Nephron (organoid): ENCODE measurements at regions not wholly inside any gene's neighbourhood (a gene's known extent, or its start where the extent isn't known, plus 50 kb on each side); places are given as distances from the start of the nearest gene placed in this dataset.

ENCODE experiments used
- H3K27ac Mint-ChIP-seq, 3 experiments: 2 replicates each; pipeline ENCODE4 v1.8.0; 2020; ENCODE audit warnings: mixed read lengths in 3 of 3, mild to moderate bottlenecking in 2 of 3, moderate library complexity in 1 of 3
- H3K27me3 Mint-ChIP-seq: 2 replicates; pipeline ENCODE4 v1.8.0; 2021; ENCODE audit warnings: low read depth, mild to moderate bottlenecking, moderate library complexity, mixed read lengths
- H3K36me3 Mint-ChIP-seq: 2 replicates; pipeline ENCODE4 v1.8.0; 2020; ENCODE audit warnings: low read depth, mixed read lengths
- H3K4me1 Mint-ChIP-seq: 2 replicates; pipeline ENCODE4 v1.8.0; 2020; ENCODE audit warnings: mixed read lengths
- H3K4me3 Mint-ChIP-seq, 3 experiments: 2 replicates each; pipeline ENCODE4 v1.8.0; 2020; ENCODE audit warnings: mild to moderate bottlenecking in 3 of 3, mixed read lengths in 3 of 3, moderate library complexity in 2 of 3
- H3K9me3 Mint-ChIP-seq: 2 replicates; pipeline ENCODE4 v1.8.0; 2020; ENCODE audit warnings: mixed read lengths
- TF ChIP-seq, protein P1 (sequence below), 3 experiments: fragments of 200-600 bp; sonication (generic); IDR thresholded peaks; one replicate each; pipeline ENCODE4 v1.5.0; 2021; ENCODE audit warnings: antibody characterized with exemption in 3 of 3; ENCODE audit not compliant: unreplicated experiment in 3 of 3

DNA sequence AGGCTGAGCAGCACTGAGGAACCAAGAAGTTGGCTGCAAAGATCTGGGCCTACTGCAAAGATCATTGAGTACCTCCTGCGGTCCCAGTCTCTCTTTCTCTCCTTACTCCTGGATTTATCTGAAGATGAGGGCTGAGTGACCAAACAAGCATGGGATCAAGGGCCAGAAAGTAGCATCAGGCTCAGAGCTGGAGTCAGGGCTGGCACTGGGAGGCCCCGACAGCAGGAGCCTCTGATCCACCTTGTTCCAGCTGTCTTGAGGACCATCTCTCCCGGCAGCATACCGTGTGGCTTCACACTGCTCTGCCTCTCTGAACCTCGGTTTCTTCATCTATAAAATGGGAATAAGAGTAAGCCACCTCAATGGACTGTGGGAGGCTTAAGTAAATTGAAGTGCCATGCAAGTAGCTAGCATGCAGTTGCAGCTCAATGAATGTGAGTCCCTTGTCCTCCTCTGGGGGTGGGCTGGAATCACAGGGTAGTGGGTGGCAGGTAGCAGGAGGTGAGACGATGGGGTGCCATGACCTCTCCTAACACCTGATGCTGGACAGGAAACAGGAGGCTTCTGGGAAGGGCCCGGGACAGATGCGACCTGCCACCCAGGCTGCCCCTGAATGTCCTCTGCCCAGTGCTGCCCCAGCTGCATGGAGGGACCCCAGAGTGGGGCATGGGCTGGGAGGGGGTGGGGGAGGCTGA lies 52.5 kb upstream of the PRDM11 start:
- Mint-ChIP-seq H3K36me3 (no peaks in the 10 kb centered on the region), H3K4me3 (no peak overlapping the region), H3K27me3 (peaks cover 44% of the 10 kb centered on the region), H3K9me3 (no peaks in the 10 kb centered on the region), H3K4me1 (peaks cover 29% of the 10 kb centered on the region), H3K27ac (no peak overlapping the region)
- TF ChIP-seq, protein P1, sequence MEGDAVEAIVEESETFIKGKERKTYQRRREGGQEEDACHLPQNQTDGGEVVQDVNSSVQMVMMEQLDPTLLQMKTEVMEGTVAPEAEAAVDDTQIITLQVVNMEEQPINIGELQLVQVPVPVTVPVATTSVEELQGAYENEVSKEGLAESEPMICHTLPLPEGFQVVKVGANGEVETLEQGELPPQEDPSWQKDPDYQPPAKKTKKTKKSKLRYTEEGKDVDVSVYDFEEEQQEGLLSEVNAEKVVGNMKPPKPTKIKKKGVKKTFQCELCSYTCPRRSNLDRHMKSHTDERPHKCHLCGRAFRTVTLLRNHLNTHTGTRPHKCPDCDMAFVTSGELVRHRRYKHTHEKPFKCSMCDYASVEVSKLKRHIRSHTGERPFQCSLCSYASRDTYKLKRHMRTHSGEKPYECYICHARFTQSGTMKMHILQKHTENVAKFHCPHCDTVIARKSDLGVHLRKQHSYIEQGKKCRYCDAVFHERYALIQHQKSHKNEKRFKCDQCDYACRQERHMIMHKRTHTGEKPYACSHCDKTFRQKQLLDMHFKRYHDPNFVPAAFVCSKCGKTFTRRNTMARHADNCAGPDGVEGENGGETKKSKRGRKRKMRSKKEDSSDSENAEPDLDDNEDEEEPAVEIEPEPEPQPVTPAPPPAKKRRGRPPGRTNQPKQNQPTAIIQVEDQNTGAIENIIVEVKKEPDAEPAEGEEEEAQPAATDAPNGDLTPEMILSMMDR (IDR thresholded peaks at IDR 0.05; ENCODE audit: unreplicated experiment in 3 of 3) = no peak

DNA sequence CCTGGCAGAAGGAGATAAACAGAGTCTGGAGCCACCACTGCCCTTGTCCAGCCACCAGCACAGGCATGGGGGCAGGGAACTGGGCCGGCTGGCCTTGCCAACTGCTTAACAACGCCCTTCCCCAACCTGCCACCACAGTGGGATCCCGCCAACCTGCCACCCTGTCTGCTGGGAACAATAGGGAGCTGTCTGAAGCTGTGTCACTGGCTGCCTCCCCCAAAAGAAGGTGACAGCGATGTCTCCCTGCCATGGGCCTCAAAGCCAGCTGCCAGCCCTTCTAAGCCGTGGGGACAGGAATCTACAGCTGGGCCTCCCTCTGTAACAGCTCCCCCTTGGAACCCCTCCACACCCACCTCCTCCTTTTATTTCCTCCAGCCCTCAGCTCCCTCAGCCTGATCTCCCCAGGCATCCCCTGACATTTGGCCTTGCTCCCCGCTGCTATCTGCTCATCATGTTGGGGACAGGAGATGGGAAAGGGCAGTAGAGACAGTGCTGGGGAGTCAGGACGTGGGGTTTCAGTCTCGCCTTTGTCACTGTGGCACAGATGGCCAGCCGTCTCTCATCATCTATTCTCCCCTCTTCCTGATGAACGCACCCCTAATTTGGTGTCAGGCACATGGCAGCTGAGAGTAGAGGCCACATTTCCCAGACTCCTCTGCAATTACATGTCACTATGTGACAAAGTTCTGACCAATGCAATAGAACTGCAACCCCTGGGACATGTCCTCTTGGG lies 51.3 kb upstream of the PRDM11 start:
- H3K27ac Mint-ChIP-seq = no peak overlapping the region
- no peaks in the 10 kb centered on the region for H3K36me3 Mint-ChIP-seq
- no peak overlapping the region for H3K4me3 Mint-ChIP-seq
- peaks cover 52% of the 10 kb centered on the region for H3K27me3 Mint-ChIP-seq
- TF ChIP-seq, protein P1 (IDR thresholded peaks at IDR 0.05; ENCODE audit: unreplicated experiment in 3 of 3) = no peak
- H3K4me1 Mint-ChIP-seq = peaks cover 19% of the 10 kb centered on the region
- no peaks in the 10 kb centered on the region for H3K9me3 Mint-ChIP-seq

DNA sequence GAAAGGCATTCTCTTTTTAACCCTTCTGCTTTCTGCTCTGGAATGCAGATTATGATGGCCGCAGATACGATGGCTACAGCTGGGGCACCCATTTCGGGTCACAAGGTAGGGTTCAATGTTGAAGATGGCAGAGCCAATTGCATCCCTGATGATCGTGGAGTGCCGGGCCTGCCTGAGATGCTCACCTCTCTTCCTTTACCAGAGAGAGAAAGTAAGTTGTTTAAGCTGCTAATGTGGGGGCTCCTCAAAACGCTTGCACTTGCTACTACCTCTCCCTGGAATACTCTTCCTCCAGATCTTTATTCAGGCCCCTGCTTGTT lies 50.8 kb upstream of the PRDM11 start:
- Mint-ChIP-seq H3K9me3 (no peaks in the 10 kb centered on the region), H3K36me3 (no peaks in the 10 kb centered on the region), H3K27ac (no peak overlapping the region), H3K27me3 (peaks cover 57% of the 10 kb centered on the region), H3K4me3 (no peak overlapping the region), H3K4me1 (peaks cover 14% of the 10 kb centered on the region)
- TF ChIP-seq, protein P1 (IDR thresholded peaks at IDR 0.05; ENCODE audit: unreplicated experiment in 3 of 3) = no peak

- TF ChIP-seq, protein P1 (IDR thresholded peaks at IDR 0.05; ENCODE audit: unreplicated experiment in 3 of 3) = no peak
- Mint-ChIP-seq H3K27me3 (peaks cover 66% of the 10 kb centered on the region), H3K9me3 (no peaks in the 10 kb centered on the region), H3K4me1 (peaks cover 7% of the 10 kb centered on the region), H3K4me3 (no peak overlapping the region), H3K27ac (no peak overlapping the region), H3K36me3 (no peaks in the 10 kb centered on the region)
These were observed 49.8 kb upstream of the PRDM11 start for GRCh38 chr11:45096636-45097035.
